Thyroid gland (tissue), 4 donors: ENCODE measurements at regions not wholly inside any gene's neighbourhood (a gene's known extent, or its start where the extent isn't known, plus 50 kb on each side); places are given as distances from the start of the nearest gene placed in this dataset.

Experiments
- CTCF ChIP-seq, 6 experiments: fragments of 200-600 bp in 3 of 6; fragments of 450-650 bp in 3 of 6; sonication (generic) in 3 of 6; IDR thresholded peaks; one replicate each; pipeline ENCODE4 v1.5.1; 2016 to 2019; ENCODE audit warnings: antibody characterized with exemption in 6 of 6, mild to moderate bottlenecking in 2 of 6, inconsistent platforms in 1 of 6, moderate library complexity in 1 of 6
- POLR2A ChIP-seq, 2 donors: fragments of 450-650 bp; IDR thresholded peaks; one replicate each; pipeline ENCODE4 v1.6.1; 2017; ENCODE audit warnings: antibody characterized with exemption in 2 of 2, mild to moderate bottlenecking in 2 of 2, moderate library complexity in 1 of 2

- no peak for TF ChIP-seq CTCF (IDR thresholded peaks at IDR 0.05)
- no peak for TF ChIP-seq POLR2A (IDR thresholded peaks at IDR 0.05)
Measured at GRCh38 chr6:15755526-15755925, 92.7 kb upstream of the DTNBP1 start.
